PFSK-1 (cell line): ENCODE measurements at regions not wholly inside any gene's neighbourhood (a gene's known extent, or its start where the extent isn't known, plus 50 kb on each side); places are given as distances from the start of the nearest gene placed in this dataset.

Experiments
- FOXP2 ChIP-seq: optimal IDR thresholded peaks from 2 replicates; pipeline ENCODE3; 2011; ENCODE audit warnings: borderline replicate concordance, control low read depth, inconsistent platforms; ENCODE audit not compliant: insufficient read depth; ENCODE audit errors: extremely low read length, extremely low read depth
- POLR2AphosphoS5 ChIP-seq: IDR thresholded peaks from 2 replicates; pipeline ENCODE4 v1.6.1; 2012; ENCODE audit warnings: low read depth, mild to moderate bottlenecking, control low read depth, low read length, moderate library complexity
- REST ChIP-seq, 2 experiments: IDR thresholded peaks; 2 replicates each; pipeline versions ENCODE4 v1.6.1 to v1.8.0; 2011 to 2012; ENCODE audit warnings: low read depth in 2 of 2, low read length in 2 of 2, control low read depth in 1 of 2, inconsistent platforms in 1 of 2, mild to moderate bottlenecking in 1 of 2, moderate library complexity in 1 of 2; ENCODE audit not compliant: insufficient read depth in 1 of 2
- SIN3A ChIP-seq: IDR thresholded peaks from 2 replicates; pipeline ENCODE4 v1.6.1; 2012; ENCODE audit warnings: mild to moderate bottlenecking, low read length, moderate library complexity, borderline replicate concordance; ENCODE audit not compliant: insufficient read depth
- TAF1 ChIP-seq: IDR thresholded peaks from 2 replicates; pipeline ENCODE4 v1.6.1; 2012; ENCODE audit warnings: low read length, control low read depth, borderline replicate concordance; ENCODE audit not compliant: insufficient read depth

GRCh38 chr12:28885928-28886327, 263.1 kb upstream of the FAR2 start:
- no peak for TF ChIP-seq POLR2AphosphoS5
- TF ChIP-seq TAF1: no peak
- no peak for TF ChIP-seq FOXP2
- no peak for TF ChIP-seq REST (IDR thresholded peaks at IDR 0.05; ENCODE audit: insufficient read depth in 1 of 2, low read depth in 2 of 2, low read length in 2 of 2)
- no peak for TF ChIP-seq SIN3A
